MM.1S (cell line): ENCODE measurements at regions not wholly inside any gene's neighbourhood (a gene's known extent, or its start where the extent isn't known, plus 50 kb on each side); places are given as distances from the start of the nearest gene placed in this dataset.

Source experiments
- CTCF ChIP-seq: fragments of 300-600 bp; sonication (generic); IDR thresholded peaks from 2 replicates; pipeline ENCODE4 v1.5.1; 2016; ENCODE audit warnings: antibody characterized with exemption, low read length, mixed read lengths
- EZH2 ChIP-seq: fragments of 300-600 bp; sonication (generic); optimal IDR thresholded peaks from 2 replicates; pipeline ENCODE3; 2017; ENCODE audit warnings: low read depth, mild to moderate bottlenecking, antibody characterized with exemption, low read length, mixed read lengths
- EZH2phosphoT487 ChIP-seq: fragments of 300-600 bp; sonication (generic); IDR thresholded peaks from 2 replicates; pipeline ENCODE4 v1.6.1; 2018; ENCODE audit warnings: antibody characterized with exemption, low read length

GRCh38 chr12:114774699-114775098 is 90.7 kb upstream of the TBX3 start:
- TF ChIP-seq CTCF (no peak), EZH2 (no peak), EZH2phosphoT487 (no peak)
